Gastrocnemius medialis (tissue), 4 donors: ENCODE measurements at regions not wholly inside any gene's neighbourhood (a gene's known extent, or its start where the extent isn't known, plus 50 kb on each side); places are given as distances from the start of the nearest gene placed in this dataset.

Experiments
- ATAC-seq, 2 donors: fragments of 150-250 bp; one replicate each; pipeline ENCODE4 v1.9.1; 2016
- DNase-seq, 2 donors: peaks; one replicate each; pipeline ENCODE4 v3.0.0-alpha.2; 2019
- H3K27ac ChIP-seq, 4 donors: fragments of 200-600 bp; sonication (generic); 1 replicate in 1 of 4; 2 replicates in 3 of 4; pipeline ENCODE4 v1.5.1; 2016 to 2018; ENCODE audit warnings: mild to moderate bottlenecking in 2 of 4, moderate library complexity in 1 of 4
- H3K27me3 ChIP-seq, 3 donors: fragments of 200-600 bp; sonication (generic) in 2 of 3; 1 replicate in 1 of 3; 2 replicates in 2 of 3; pipeline versions ENCODE4 v1.5.1 to v1.6.0; 2016 to 2019; ENCODE audit warnings: mild to moderate bottlenecking in 1 of 3, moderate library complexity in 1 of 3
- H3K36me3 ChIP-seq, 2 donors: fragments of 200-600 bp; sonication (generic) in 1 of 2; one replicate each; pipeline ENCODE4 v1.5.1; 2017 to 2018
- H3K4me1 ChIP-seq, 2 donors: fragments of 200-600 bp; sonication (generic) in 1 of 2; one replicate each; pipeline ENCODE4 v1.5.1; 2016 to 2017; ENCODE audit warnings: mild to moderate bottlenecking in 2 of 2
- H3K4me3 ChIP-seq, 4 donors: fragments of 200-600 bp; sonication (generic) in 3 of 4; 1 replicate in 1 of 4; 2 replicates in 3 of 4; pipeline ENCODE4 v1.5.1; 2016 to 2019; ENCODE audit warnings: mild to moderate bottlenecking in 2 of 4
- H3K9me3 ChIP-seq, 3 donors: fragments of 200-600 bp; sonication (generic) in 2 of 3; 1 replicate in 1 of 3; 2 replicates in 2 of 3; pipeline ENCODE4 v1.5.1; 2016 to 2019
- POLR2A ChIP-seq, 2 donors: fragments of 450-650 bp; IDR thresholded peaks; one replicate each; pipeline ENCODE4 v1.6.1; 2017; ENCODE audit warnings: antibody characterized with exemption in 2 of 2, mild to moderate bottlenecking in 2 of 2, moderate library complexity in 2 of 2
- in situ Hi-C, 4 donors: fragments of 200-750 bp; cut with MboI; loops; one replicate each; pipeline versions ENCODE4 v1.15.0 to v1.8.0; 2017; ENCODE audit warnings: low sequenced_read_pairs in 4 of 4
- intact Hi-C: fragments of 100-400 bp; cut with DNase I; formaldehyde crosslinking; loops from one replicate; pipeline ENCODE4 v1.15.1; 2023; ENCODE audit warnings: low total_unique reads
- TF ChIP-seq, protein P1 (sequence below), 5 experiments: fragments of 450-650 bp in 3 of 5; fragments of 200-600 bp in 2 of 5; sonication (generic) in 2 of 5; IDR thresholded peaks in 4 of 5; conservative IDR thresholded peaks in 1 of 5; 1 replicate in 4 of 5; 2 replicates in 1 of 5; pipeline ENCODE4 v1.5.1; 2016 to 2019; ENCODE audit warnings: antibody characterized with exemption in 5 of 5, mild to moderate bottlenecking in 3 of 5, moderate library complexity in 3 of 5

DNA sequence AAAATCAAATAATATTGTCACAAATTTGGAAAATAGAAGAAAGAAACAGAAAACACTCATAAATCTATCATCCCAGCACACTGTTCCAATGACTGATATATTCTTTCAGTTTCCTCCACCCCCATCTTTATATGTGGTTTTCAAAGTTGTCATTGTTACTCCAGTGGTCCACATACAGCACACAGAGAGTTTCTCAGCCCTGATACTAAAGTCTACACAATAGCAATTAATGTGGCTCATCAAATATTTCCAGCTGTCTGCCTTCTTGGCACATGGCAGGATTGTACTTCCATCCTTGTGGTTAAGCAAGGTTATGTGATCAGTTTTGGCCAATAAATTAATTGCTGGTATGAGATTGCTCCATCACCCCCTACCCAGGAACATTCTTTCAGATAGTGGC, 221.7 kb downstream of the PDCD6IP start:
- Histone ChIP-seq H3K27ac (no peak overlapping the region), H3K9me3 (no peaks in the 10 kb centered on the region), H3K4me1 (no peaks in the 10 kb centered on the region), H3K36me3 (no peaks in the 10 kb centered on the region), H3K27me3 (no peaks in the 10 kb centered on the region), H3K4me3 (no peak overlapping the region)
- in situ Hi-C loops (no loop called here), intact Hi-C loops (no loop called here)
- DNase-seq = no peak
- ATAC-seq = no peak
- TF ChIP-seq POLR2A (IDR thresholded peaks at IDR 0.05) = no peak
- TF ChIP-seq, protein P1, sequence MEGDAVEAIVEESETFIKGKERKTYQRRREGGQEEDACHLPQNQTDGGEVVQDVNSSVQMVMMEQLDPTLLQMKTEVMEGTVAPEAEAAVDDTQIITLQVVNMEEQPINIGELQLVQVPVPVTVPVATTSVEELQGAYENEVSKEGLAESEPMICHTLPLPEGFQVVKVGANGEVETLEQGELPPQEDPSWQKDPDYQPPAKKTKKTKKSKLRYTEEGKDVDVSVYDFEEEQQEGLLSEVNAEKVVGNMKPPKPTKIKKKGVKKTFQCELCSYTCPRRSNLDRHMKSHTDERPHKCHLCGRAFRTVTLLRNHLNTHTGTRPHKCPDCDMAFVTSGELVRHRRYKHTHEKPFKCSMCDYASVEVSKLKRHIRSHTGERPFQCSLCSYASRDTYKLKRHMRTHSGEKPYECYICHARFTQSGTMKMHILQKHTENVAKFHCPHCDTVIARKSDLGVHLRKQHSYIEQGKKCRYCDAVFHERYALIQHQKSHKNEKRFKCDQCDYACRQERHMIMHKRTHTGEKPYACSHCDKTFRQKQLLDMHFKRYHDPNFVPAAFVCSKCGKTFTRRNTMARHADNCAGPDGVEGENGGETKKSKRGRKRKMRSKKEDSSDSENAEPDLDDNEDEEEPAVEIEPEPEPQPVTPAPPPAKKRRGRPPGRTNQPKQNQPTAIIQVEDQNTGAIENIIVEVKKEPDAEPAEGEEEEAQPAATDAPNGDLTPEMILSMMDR (IDR thresholded peaks at IDR 0.05 in 4 of 5, conservative IDR thresholded peaks at IDR 0.05 in 1 of 5) = no peak

DNA sequence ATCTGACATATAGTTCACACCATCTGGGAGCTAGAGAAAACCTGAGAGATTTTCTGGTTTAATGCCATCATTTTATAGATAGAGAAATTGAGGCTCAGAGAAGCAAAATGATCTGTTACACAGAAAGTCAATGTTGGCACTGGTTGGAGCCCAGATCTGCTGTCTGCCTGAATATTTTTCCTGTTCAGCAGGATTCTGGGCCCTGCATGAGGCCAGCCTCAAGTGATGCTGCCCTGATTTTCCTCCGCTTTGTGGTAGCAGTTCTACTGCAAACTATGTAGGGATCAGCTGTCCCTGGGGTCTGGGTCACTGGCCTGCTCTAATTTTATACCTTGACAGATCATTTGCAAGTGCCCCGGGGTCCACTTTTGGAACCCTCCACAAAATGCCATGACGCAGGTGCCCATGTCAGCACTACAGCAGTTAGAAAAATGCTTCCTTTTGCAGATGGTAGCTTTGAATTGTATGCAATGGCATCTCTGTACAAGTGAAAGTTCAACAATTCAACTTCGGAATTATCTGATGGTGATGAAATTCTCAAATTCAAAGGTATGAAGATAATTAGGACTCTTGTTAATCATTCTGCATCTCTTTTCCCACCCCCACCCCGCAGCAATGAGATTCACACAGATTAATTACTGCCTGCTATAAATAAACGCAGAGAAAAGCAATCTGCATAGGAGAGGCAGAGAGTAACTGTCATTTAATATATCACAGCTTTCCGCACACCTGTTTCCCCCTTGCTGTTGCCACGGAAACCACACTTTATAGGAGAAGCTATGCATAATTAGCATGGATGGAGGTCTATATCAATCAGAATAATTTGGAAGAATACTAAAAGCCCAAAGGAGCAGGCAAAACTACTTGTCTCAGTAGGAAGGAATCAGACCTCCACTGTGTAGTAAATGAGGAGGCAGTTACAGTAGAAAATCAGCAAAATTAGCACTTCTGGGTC, 222.6 kb downstream of the PDCD6IP start:
- DNase-seq (no peak), ATAC-seq (no peak)
- H3K27me3 ChIP-seq = no peaks in the 10 kb centered on the region
- intact Hi-C loops = no loop called here
- H3K9me3 ChIP-seq = no peaks in the 10 kb centered on the region
- H3K4me1 ChIP-seq = no peaks in the 10 kb centered on the region
- H3K4me3 ChIP-seq = no peak overlapping the region
- in situ Hi-C loops = no loop called here
- TF ChIP-seq, protein P1 (IDR thresholded peaks at IDR 0.05 in 4 of 5, conservative IDR thresholded peaks at IDR 0.05 in 1 of 5) = no peak
- no peak for TF ChIP-seq POLR2A (IDR thresholded peaks at IDR 0.05)
- no peak overlapping the region for H3K27ac ChIP-seq
- no peaks in the 10 kb centered on the region for H3K36me3 ChIP-seq

DNA sequence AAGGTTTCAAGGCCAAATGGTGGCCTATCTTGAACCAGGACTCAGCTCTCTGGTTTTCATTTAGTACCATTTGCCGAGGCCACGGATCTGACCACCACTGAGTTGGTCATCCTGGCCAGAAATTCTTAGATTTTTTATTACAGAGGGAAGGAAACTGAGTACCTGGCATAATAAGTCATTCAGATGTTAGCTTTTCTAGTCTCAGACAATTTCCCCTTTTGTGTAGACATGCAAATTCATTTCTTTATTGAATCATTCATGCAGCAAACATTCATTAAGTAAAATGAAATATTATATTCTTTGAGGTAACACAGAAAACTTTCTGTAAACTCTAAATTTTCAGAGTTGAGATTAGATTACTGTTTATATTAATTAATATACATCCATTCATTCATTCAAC, 223.7 kb downstream of the PDCD6IP start:
- no peak for DNase-seq
- H3K4me1 ChIP-seq = no peaks in the 10 kb centered on the region
- H3K27me3 ChIP-seq = no peaks in the 10 kb centered on the region
- in situ Hi-C loops = no loop called here
- no peak overlapping the region for H3K4me3 ChIP-seq
- H3K36me3 ChIP-seq = no peaks in the 10 kb centered on the region
- H3K9me3 ChIP-seq = no peaks in the 10 kb centered on the region
- no peak overlapping the region for H3K27ac ChIP-seq
- no peak for ATAC-seq
- TF ChIP-seq, protein P1 (IDR thresholded peaks at IDR 0.05 in 4 of 5, conservative IDR thresholded peaks at IDR 0.05 in 1 of 5) = no peak
- no peak for TF ChIP-seq POLR2A (IDR thresholded peaks at IDR 0.05)
- intact Hi-C loops = no loop called here

DNA sequence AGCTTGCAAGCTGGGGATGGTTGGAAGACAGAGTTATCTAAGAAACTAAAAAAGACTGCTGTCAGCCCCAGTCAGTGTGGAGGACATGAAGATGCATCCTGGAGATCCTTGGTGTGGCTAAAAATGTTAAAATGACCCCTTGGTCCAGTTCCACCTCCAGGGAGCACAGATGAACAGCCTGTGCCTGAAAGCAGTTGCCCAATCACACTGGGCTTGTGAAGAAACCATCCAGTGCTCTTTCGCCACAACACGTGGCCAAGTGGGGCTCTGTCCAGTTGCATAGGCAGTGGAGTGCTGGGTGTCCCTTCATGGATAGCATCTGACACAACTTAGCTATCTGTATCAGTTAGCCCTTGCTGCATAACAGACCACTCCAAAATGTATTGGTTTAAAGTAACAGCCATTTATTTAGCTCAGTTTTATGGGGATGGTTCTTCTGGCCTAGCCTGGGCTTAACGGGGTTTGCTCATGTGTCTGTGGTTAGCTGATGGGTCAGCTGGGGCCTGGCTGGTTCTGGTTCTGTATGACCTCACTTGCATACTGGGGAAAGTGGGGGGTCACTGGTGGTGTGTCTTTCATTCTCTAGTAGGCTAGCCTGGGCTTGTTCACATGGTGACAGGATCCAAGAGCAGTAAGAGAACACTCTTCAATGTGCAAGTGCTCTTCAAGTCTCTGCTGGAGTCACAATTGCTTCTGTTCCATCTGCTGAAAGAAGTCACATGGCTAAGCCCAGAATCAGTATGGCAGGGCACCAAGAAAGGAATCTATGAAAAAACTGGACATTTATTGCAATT, 226.2 kb downstream of the PDCD6IP start:
- TF ChIP-seq POLR2A (IDR thresholded peaks at IDR 0.05) = no peak
- TF ChIP-seq, protein P1 (IDR thresholded peaks at IDR 0.05 in 4 of 5, conservative IDR thresholded peaks at IDR 0.05 in 1 of 5) = no peak
- no peaks in the 10 kb centered on the region for H3K9me3 ChIP-seq
- no peaks in the 10 kb centered on the region for H3K27me3 ChIP-seq
- H3K36me3 ChIP-seq = no peaks in the 10 kb centered on the region
- no peaks in the 10 kb centered on the region for H3K4me1 ChIP-seq
- H3K27ac ChIP-seq = no peak overlapping the region
- ATAC-seq (no peak), DNase-seq (no peak)
- in situ Hi-C loops = no loop called here
- intact Hi-C loops = no loop called here
- no peak overlapping the region for H3K4me3 ChIP-seq
